ENCODE measurements at regions not wholly inside any gene's neighbourhood (a gene's known extent, or its start where the extent isn't known, plus 50 kb on each side); places are given as distances from the start of the nearest gene placed in this dataset.
A peak's percentile ranks its signal among the peaks of the same experiment; 100 is the strongest.

- POLR2A ChIA-PET = no interaction called here
- 61% methylated on average over 3 of the region's 3 CpGs for WGBS (ENCODE audit: insufficient coverage)
- H3K27me3 ChIP-seq (replicated peaks in 2 of 5; ENCODE audit: control insufficient read depth in 4 of 5, insufficient read depth in 5 of 5, low read length in 4 of 5) = peaks cover 0 to 5% (median 0%) of the 10 kb centered on the region in 5 experiments
Measured at GRCh38 chr18:32548688-32549087, 78.0 kb upstream of the GAREM1 start.

GRCh38 chr18:32545631-32546030, 74.9 kb upstream of the GAREM1 start:
- WGBS (ENCODE audit: insufficient coverage) = 96% methylated on average over 2 of the region's 2 CpGs

More at GRCh38 chr18:32548688-32549087, 78.0 kb upstream of the GAREM1 start:
- Histone ChIP-seq H3K27ac (ENCODE audit: insufficient read depth in 1 of 2, low read depth in 1 of 2, low read length in 2 of 2, poor library complexity in 1 of 2, severe bottlenecking in 2 of 2) (no peak overlapping the region), H3K9me3 (ENCODE audit: control extremely low read depth in 1 of 5, control insufficient read depth in 4 of 5, insufficient read depth in 2 of 5, low read depth in 1 of 5, low read length in 4 of 5) (no peaks in the 10 kb centered on the region), H3K4me1 (ENCODE audit: control extremely low read depth in 1 of 4, control insufficient read depth in 4 of 4, insufficient read depth in 4 of 4, low read length in 3 of 4) (no peaks in the 10 kb centered on the region), H3K4me3 (ENCODE audit: control insufficient read depth in 1 of 7, extremely low read depth in 1 of 7, insufficient read depth in 4 of 7, low read depth in 2 of 7, low read length in 6 of 7) (no peak overlapping the region), H3K36me3 (ENCODE audit: control insufficient read depth in 4 of 4, insufficient read depth in 4 of 4, low read length in 3 of 4) (no peaks in the 10 kb centered on the region)
- DNase-seq = no peak
- CTCF ChIA-PET = interaction anchor here (0.7 to 9.9 kb wide), 8 partner anchors 15 to 389 kb away, joined by 3 to 129 read pairs (median 5); partner anchors contain the start of gene GAREM1

GRCh38 chr18:32544088-32544487, 73.4 kb upstream of the GAREM1 start:
- Histone ChIP-seq H3K4me1 (ENCODE audit: control extremely low read depth in 1 of 4, control insufficient read depth in 4 of 4, insufficient read depth in 4 of 4, low read length in 3 of 4) (no peaks in the 10 kb centered on the region), H3K27ac (ENCODE audit: insufficient read depth in 1 of 2, low read depth in 1 of 2, low read length in 2 of 2, poor library complexity in 1 of 2, severe bottlenecking in 2 of 2) (no peak overlapping the region), H3K9me3 (ENCODE audit: control extremely low read depth in 1 of 5, control insufficient read depth in 4 of 5, insufficient read depth in 2 of 5, low read depth in 1 of 5, low read length in 4 of 5) (no peaks in the 10 kb centered on the region), H3K27me3 (replicated peaks in 2 of 5; ENCODE audit: control insufficient read depth in 4 of 5, insufficient read depth in 5 of 5, low read length in 4 of 5) (peaks cover 0 to 8% (median 0%) of the 10 kb centered on the region in 5 experiments), H3K36me3 (ENCODE audit: control insufficient read depth in 4 of 4, insufficient read depth in 4 of 4, low read length in 3 of 4) (no peaks in the 10 kb centered on the region), H3K4me3 (ENCODE audit: control insufficient read depth in 1 of 7, extremely low read depth in 1 of 7, insufficient read depth in 4 of 7, low read depth in 2 of 7, low read length in 6 of 7) (no peak overlapping the region)
- no peak for DNase-seq
- ChIA-PET POLR2A (no interaction called here), CTCF (interaction anchor here (2.3 kb wide), 1 partner anchor 386 kb away, joined by 9 read pairs; no protein-coding TSS in a partner anchor)
- no CpG with 5 or more reads among the region's 1 CpG for WGBS (ENCODE audit: insufficient coverage)

More at GRCh38 chr18:32545631-32546030, 74.9 kb upstream of the GAREM1 start:
- peaks cover 0 to 8% (median 0%) of the 10 kb centered on the region in 5 experiments for H3K27me3 ChIP-seq (replicated peaks in 2 of 5; ENCODE audit: control insufficient read depth in 4 of 5, insufficient read depth in 5 of 5, low read length in 4 of 5)
- no peak overlapping the region for H3K27ac ChIP-seq (ENCODE audit: insufficient read depth in 1 of 2, low read depth in 1 of 2, low read length in 2 of 2, poor library complexity in 1 of 2, severe bottlenecking in 2 of 2)
- no peaks in the 10 kb centered on the region for H3K9me3 ChIP-seq (ENCODE audit: control extremely low read depth in 1 of 5, control insufficient read depth in 4 of 5, insufficient read depth in 2 of 5, low read depth in 1 of 5, low read length in 4 of 5)
- POLR2A ChIA-PET = no interaction called here
- H3K4me3 ChIP-seq (ENCODE audit: control insufficient read depth in 1 of 7, extremely low read depth in 1 of 7, insufficient read depth in 4 of 7, low read depth in 2 of 7, low read length in 6 of 7) = no peak overlapping the region
- no peaks in the 10 kb centered on the region for H3K4me1 ChIP-seq (ENCODE audit: control extremely low read depth in 1 of 4, control insufficient read depth in 4 of 4, insufficient read depth in 4 of 4, low read length in 3 of 4)
- no peak for DNase-seq
- CTCF ChIA-PET = interaction anchor here (0.7 to 1.6 kb wide), 2 partner anchors 68 to 255 kb away, joined by 3 read pairs; no protein-coding TSS in a partner anchor
- no peaks in the 10 kb centered on the region for H3K36me3 ChIP-seq (ENCODE audit: control insufficient read depth in 4 of 4, insufficient read depth in 4 of 4, low read length in 3 of 4)

- peaks cover 0 to 5% (median 0%) of the 10 kb centered on the region in 5 experiments for H3K27me3 ChIP-seq (replicated peaks in 2 of 5; ENCODE audit: control insufficient read depth in 4 of 5, insufficient read depth in 5 of 5, low read length in 4 of 5)
- H3K27ac ChIP-seq (ENCODE audit: insufficient read depth in 1 of 2, low read depth in 1 of 2, low read length in 2 of 2, poor library complexity in 1 of 2, severe bottlenecking in 2 of 2) = no peak overlapping the region
- H3K4me1 ChIP-seq (ENCODE audit: control extremely low read depth in 1 of 4, control insufficient read depth in 4 of 4, insufficient read depth in 4 of 4, low read length in 3 of 4) = no peaks in the 10 kb centered on the region
- ChIA-PET POLR2A (no interaction called here), CTCF (interaction anchor here (0.6 to 2.3 kb wide), 5 partner anchors 9 to 1333 kb away, joined by 3 to 9 read pairs (median 5); no protein-coding TSS in a partner anchor)
- no peaks in the 10 kb centered on the region for H3K9me3 ChIP-seq (ENCODE audit: control extremely low read depth in 1 of 5, control insufficient read depth in 4 of 5, insufficient read depth in 2 of 5, low read depth in 1 of 5, low read length in 4 of 5)
- DNase-seq = no peak
- H3K4me3 ChIP-seq (ENCODE audit: control insufficient read depth in 1 of 7, extremely low read depth in 1 of 7, insufficient read depth in 4 of 7, low read depth in 2 of 7, low read length in 6 of 7) = no peak overlapping the region
- no peaks in the 10 kb centered on the region for H3K36me3 ChIP-seq (ENCODE audit: control insufficient read depth in 4 of 4, insufficient read depth in 4 of 4, low read length in 3 of 4)
- 86% methylated on average over 4 of the region's 5 CpGs for WGBS (ENCODE audit: insufficient coverage)
Measured at GRCh38 chr18:32542221-32542798, 71.6 kb upstream of the GAREM1 start.

- peak; percentile 80 to 94 (median 90) for DNase-seq
- Histone ChIP-seq H3K4me1 (ENCODE audit: control extremely low read depth in 1 of 4, control insufficient read depth in 4 of 4, insufficient read depth in 4 of 4, low read length in 3 of 4) (peaks cover 0 to 9% (median 1%) of the 10 kb centered on the region in 4 experiments), H3K27me3 (replicated peaks in 2 of 5; ENCODE audit: control insufficient read depth in 4 of 5, insufficient read depth in 5 of 5, low read length in 4 of 5) (peaks cover 0 to 2% (median 0%) of the 10 kb centered on the region in 5 experiments), H3K9me3 (ENCODE audit: control extremely low read depth in 1 of 5, control insufficient read depth in 4 of 5, insufficient read depth in 2 of 5, low read depth in 1 of 5, low read length in 4 of 5) (no peaks in the 10 kb centered on the region), H3K36me3 (ENCODE audit: control insufficient read depth in 4 of 4, insufficient read depth in 4 of 4, low read length in 3 of 4) (no peaks in the 10 kb centered on the region), H3K4me3 (ENCODE audit: control insufficient read depth in 1 of 7, extremely low read depth in 1 of 7, insufficient read depth in 4 of 7, low read depth in 2 of 7, low read length in 6 of 7) (no peak overlapping the region), H3K27ac (ENCODE audit: insufficient read depth in 1 of 2, low read depth in 1 of 2, low read length in 2 of 2, poor library complexity in 1 of 2, severe bottlenecking in 2 of 2) (no peak overlapping the region)
- ChIA-PET CTCF (interaction anchor here (0.7 to 1.1 kb wide), 3 partner anchors 18 to 242 kb away, joined by 3 to 5 read pairs (median 5); no protein-coding TSS in a partner anchor), POLR2A (no interaction called here)
- 0% methylated on average over 1 of the region's 3 CpGs for WGBS (ENCODE audit: insufficient coverage)
Measured at GRCh38 chr18:32530947-32531651, 60.4 kb upstream of the GAREM1 start.

- CTCF ChIA-PET = no interaction called here
- H3K27ac ChIP-seq (ENCODE audit: insufficient read depth in 1 of 2, low read depth in 1 of 2, low read length in 2 of 2, poor library complexity in 1 of 2, severe bottlenecking in 2 of 2) = no peak overlapping the region
- H3K9me3 ChIP-seq (ENCODE audit: control extremely low read depth in 1 of 5, control insufficient read depth in 4 of 5, insufficient read depth in 2 of 5, low read depth in 1 of 5, low read length in 4 of 5) = no peaks in the 10 kb centered on the region
- no peak overlapping the region for H3K4me3 ChIP-seq (ENCODE audit: control insufficient read depth in 1 of 7, extremely low read depth in 1 of 7, insufficient read depth in 4 of 7, low read depth in 2 of 7, low read length in 6 of 7)
- POLR2A ChIA-PET = no interaction called here
- DNase-seq = no peak
- H3K36me3 ChIP-seq (ENCODE audit: control insufficient read depth in 4 of 4, insufficient read depth in 4 of 4, low read length in 3 of 4) = no peaks in the 10 kb centered on the region
- peaks cover 0 to 2% (median 0%) of the 10 kb centered on the region in 5 experiments for H3K27me3 ChIP-seq (replicated peaks in 2 of 5; ENCODE audit: control insufficient read depth in 4 of 5, insufficient read depth in 5 of 5, low read length in 4 of 5)
- WGBS (ENCODE audit: insufficient coverage) = no CpG with 5 or more reads among the region's 3 CpGs
- H3K4me1 ChIP-seq (ENCODE audit: control extremely low read depth in 1 of 4, control insufficient read depth in 4 of 4, insufficient read depth in 4 of 4, low read length in 3 of 4) = peaks cover 0 to 9% (median 1%) of the 10 kb centered on the region in 4 experiments
Measured at GRCh38 chr18:32529722-32530420, 59.2 kb upstream of the GAREM1 start.

All from common myeloid progenitor, CD34-positive (primary cell).